ENCODE measurements at regions not wholly inside any gene's neighbourhood (a gene's known extent, or its start where the extent isn't known, plus 50 kb on each side); places are given as distances from the start of the nearest gene placed in this dataset.

DNA sequence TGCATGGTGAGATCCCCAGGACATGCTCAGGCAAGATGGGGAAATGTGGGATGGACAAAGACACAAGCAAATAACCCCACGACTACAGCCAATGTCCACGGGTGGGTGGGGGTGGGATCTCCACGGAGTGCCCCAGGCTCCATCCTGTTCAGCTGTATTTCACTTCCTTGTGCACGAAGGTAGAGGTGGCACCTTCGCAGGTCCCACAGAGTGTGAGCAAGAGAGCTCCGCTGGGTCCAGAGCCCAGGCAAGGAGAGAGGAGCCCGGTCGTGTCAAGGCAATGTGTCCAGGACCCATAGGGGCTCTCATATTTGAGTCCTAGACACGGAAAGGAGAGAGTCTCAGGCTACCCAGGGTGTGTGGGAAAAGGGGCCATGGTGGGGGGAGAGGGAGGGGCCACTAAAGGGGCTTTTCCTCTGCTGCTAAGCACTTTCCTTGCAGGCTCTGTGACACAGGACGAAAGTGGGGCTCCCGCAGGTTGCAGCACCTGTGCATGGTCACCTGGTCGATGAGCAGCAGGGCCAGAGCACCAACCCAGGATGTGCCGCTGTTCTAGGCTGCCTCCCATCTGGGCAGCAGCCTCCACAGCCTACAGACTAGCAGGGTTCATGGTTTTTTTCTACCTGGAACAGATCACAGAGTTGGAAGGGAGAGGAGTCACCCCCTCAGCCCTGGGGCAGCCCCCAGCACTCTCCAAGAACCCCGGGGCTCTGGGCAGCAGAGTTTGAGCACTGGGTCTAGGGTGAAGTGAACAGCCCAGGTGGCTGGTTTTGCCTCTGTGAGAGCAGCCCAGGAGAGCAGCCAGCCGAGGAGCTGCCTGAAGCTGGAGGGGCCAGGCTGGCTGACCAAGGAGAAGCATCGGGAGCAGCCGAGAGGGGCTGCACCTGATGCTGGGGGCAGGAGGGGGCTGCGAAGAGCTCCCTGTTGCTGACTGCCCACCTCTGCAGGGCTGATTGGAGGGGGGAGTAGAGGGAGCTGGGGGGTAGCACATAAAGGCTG, 100.7 kb upstream of the MVB12B start:
- FAIRE-seq, result no peak

DNA sequence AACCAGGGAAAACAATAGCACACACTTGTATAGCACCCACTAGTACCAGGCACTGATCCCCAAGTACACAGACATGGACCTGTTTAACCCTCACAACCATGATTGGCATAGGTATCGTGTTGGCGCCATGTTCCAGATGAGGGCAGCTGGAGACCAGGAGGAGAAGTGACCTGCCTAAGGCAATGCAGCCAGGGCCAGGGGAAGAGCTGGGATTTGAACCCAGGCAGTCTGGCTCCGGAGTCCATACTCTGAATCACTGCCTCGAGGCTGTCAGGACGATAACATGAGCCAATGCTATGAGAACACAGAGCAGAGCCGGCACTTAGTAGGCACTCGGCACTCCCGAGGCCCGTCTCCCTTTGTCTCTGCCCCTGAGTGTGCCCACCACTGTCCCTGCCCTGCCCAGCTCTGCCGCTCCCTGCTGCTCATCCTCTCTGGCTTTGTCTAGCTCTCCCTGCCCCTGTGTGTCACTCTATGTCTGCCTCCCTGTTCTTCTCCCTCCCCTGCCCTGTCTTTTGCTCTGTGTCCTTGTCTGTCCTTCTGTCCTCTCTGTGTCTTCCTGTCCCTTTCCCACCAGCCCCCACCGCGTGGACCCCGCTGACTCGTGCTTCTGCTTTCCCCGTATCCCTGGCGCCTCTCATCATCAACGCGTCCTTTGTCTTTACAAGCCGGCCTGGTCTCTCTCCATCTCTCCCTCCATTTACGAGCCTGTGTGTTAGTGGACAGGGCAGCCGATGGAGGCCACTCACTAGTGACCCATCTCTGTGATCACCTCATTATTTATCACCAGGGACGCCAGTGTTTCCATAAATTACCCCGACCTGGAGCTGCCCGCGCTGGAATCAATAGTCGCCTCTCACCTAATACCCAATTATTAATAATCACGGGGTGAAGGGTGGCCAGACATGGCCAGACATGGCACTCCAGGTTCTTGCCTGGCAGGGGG, 99.4 kb upstream of the MVB12B start:
- FAIRE-seq, result no peak

DNA sequence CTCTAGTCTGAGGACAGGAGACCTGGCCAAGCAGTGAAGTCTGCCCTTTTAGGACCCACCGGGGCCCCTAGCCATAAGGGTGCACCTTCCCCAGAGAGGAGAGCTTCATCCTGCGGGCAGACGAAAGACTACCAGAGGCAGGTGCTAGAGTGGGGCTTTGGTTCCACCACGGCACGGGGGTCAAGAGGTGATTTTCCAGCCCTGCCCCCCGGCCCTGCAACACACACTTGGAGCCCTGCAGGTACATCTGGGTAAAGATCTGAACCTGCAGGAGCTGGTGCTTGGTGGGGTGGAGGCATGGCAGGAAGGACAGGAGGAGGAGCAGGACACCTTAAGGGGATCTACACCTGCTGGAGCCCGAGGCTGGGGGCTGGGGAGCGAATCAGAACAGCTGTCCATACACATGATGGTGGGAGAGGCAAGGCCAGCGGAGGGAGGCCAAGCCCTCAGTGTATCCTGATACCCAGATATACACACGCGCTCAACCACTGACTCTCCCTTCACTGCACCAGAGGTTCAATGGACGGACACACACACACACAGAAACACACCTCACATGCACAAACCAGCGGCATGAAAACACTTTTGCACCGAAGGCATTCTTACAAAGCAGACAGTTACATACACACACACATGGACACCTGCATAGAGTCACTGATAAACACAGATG, 98.4 kb upstream of the MVB12B start:
- no peak for FAIRE-seq

DNA sequence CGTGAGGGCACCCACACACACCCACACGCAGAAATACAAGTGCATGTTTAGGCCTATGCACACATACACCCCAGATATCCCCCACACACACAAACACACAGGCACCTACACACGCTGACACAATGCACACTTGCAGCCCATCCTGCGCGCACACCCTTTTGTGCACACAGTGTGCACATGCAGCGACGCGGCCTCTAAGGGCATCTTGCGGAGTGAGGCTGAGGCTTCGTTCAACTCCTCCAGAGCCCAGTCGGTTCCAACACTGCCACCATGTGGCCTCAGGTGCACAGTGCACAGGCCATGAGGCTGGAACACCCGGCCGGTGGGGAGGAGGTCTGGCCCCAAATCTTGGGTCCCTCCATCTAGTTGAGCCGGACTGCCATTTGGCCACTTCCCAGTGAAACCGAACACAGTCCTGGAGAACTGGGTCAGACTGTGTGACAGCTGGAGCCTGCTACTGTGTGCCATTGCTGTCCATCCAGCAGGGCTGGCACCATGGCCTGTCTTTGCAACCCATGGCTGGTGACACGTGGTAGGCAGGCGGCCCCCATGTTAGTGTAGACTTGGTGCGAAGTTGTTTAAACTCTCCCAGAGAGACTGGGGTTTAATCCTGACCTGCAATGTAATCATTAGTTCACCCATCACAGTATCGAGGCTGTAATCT, 97.7 kb upstream of the MVB12B start:
- FAIRE-seq, result no peak

DNA sequence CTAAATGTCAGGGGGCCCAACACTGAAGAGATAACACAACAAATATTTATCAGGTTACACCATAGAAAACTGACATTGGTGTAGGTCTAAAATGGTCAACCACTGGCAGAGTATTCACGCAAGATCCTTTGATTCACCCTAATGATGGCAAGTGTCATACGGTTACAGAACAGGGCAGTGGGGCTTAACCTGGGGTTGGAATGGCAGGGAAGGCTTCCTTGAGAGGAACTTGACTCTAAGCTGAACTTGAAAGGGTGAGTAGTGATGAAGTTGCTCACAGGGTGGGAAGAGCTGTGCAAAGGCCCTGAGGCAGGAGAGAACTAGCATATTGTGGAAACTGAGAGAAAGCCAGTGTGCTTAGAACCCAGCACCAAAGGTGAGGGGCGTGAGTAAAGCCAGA, 97.1 kb upstream of the MVB12B start:
- FAIRE-seq, result no peak

DNA sequence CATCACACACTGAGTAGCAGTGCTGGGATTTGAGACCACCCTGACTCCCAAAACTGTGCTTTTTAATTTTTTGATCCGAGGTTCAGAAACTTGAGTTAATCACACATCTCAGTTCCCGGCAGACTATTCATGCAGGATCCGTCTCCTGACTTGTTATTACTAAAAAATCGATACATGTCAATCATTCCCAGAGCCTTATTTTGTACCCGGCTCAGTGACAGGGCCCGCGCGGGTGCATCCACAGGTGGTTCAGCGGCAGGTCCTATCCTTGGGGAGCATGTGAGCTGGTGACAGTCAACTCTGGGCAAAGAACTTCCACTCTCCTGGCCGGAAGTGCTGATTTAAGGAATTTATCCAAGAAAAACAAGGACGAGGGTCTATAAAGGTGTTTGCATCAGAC, 95.9 kb upstream of the MVB12B start:
- no peak for FAIRE-seq

DNA sequence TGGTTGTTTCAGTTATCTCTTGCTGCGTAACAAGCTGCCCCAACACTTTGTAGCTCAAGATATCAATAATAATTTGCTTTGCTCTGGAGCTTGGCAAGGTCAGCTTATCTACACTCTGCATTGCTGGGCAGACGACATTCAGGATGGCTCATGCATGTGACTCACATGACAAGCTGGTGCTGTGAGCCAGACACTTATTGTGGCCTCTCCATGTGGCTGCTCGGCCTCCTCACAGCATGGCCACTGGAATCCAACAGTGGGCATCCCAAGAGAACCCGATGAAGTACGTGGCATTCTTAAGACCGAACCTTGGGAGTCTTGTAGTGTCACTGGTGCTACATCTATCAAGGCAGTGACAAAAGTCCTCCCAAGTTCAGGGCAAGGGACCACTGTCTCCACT, 94.2 kb upstream of the MVB12B start:
- no peak for FAIRE-seq

DNA sequence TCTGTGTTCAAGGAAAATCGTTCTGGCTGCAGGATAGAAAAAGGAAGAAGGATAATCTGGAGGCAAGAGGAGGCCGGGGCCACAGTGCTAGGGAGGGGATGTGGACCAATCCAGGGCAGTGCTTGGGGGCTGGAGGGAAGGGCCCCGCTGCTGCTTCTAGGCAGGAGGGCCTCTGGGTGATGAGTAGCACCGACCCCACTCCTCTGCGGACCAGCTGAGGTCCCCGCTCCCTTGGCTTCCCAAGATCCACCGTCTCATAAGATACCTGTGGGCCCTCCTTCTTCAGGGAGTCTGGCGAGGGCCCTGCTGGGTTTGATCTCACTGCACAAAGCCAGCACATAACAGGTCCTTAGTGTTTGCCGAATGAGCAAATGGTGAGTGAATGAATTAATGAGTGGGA, 93.5 kb upstream of the MVB12B start:
- FAIRE-seq, result no peak

DNA sequence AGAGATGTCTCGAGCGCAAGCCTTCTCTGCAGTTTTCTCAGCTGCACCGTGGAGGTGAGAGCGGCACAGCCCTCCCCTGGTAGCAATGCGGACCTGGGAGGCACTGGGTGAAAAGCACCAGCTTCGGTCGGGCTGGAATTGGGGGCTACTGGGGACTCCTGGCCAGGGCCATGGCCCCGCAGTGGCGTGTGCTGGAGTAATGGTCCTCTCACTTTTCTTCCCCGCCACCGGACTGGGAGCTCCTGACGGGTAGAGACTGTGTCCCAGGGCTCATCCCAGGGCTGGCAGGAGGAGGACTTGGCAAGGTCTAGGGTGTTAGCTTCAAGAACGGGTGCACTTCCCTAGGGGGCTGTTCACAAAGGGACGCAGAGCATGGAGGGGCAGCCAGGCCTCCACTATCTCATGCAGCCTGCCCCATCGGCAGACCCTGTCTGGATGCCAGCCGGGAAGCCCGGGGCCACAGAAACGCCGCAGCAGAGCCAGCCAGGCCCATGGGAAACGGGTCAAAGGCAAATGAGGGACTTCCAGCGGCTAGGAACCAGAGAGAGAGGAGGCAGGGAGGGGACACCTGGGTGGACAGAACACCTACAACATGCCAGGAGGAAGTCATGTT, 92.6 kb upstream of the MVB12B start:
- no peak for FAIRE-seq

DNA sequence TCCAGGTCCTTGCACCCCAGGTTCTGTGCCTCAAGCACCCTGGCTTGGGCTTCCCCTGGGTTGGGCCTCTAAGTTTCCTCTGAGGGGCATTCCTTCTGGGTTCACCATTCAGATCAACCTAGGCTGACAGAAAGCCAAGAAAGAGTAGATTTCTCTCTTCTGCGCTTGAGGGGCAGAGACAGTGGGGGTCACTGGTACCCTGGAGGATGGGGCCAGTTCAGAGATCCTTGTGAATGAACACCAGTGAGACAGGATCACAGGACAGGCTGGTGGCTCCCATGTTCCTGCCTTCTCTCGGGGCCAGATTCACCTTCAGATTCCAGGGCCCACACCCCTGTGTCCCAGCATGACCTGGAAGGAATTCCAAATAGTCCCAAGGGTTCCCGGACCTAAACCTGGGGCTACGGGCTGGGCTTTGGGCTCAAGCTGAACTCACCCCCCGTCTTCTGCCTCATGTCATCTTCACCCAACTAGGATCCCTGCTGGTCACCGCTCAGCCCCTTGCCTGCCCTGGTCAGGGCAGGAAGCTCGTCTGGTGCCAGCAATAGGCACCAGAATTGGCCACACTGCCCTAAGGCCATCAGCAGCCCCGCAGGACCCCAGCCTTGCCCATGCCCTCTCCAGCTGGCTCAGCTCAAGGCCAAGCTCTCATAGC, 91.8 kb upstream of the MVB12B start:
- FAIRE-seq, result no peak

DNA sequence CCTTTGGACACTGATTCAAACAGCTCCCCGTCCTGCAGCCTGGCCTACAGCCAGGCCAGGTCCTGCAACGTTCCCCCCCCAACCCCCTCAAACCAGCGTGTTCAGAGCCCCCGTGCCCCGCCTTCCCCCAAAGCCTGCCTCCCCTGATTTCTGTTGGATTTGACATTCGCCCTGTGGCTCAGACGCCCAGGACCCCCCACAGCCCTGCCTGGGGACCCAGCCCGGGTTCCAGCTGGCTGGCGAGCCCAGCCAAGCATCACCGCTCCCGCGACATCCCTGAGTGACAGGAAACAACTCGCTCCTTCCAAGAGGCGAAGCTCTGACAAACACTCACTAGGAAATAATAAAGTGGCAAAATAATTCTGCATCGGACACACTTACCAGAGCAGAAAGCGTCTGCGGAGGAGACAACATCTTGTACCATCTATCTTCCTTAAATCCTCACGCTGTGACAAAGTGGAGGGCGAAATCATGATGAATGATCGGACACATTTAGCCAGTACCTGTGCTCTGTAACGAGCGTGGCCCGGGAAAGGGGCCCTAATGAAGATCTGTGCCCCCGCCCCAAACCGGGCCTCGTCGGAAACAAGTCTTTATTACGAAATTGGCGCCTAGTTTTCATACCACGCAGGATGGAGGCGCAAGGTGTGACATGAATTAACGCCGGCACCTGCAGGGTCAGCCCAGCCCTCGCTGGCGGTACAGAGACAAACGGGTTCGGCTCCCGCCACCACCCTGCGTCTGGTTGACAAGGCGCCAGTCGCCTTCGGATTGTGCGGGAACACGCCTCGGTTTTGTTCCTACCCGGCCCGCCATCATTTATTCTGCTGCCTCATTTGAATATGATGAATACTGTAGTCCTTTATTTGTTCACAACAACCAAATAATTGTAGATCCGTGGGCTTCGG, 91.0 kb upstream of the MVB12B start:
- no peak for FAIRE-seq

DNA sequence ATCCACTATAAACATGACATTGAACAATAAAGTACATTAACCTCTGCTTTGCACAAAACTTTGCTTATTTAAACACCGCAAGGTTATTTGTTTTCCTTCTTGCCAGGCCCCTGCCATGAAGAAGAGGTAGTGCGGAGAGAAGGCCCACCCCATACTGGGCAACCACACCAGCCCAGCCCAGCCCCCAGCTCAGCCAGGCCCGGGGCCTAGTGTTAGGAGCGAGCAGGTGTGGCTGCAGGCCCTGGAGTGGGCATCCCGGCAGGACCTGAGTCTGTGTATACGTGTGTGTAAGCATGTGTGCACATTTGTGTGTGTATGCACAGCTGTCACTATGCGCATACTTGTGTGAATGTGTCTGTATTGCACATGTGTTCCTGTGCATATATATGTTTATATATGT, 90.4 kb upstream of the MVB12B start:
- FAIRE-seq, result no peak

DNA sequence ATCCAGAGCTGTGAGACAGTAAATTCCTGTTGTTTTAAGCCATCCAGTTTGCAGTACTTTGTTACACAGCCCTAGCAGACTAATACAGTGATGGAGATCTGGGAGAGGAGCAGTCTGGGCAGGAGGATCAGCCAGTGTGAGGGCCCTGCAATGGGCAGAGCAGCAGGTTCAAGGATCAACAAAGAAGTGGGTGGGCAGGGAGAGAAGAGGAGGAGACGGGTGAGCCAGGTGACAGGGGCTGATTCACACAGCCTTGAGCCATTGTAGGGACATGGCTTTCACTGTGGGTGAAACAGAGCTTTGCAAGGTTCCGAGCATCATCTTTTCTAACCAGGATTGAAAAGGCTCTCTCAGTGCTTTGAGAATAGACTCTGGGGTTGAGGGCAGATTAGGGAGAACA, 88.2 kb upstream of the MVB12B start:
- FAIRE-seq, result no peak

DNA sequence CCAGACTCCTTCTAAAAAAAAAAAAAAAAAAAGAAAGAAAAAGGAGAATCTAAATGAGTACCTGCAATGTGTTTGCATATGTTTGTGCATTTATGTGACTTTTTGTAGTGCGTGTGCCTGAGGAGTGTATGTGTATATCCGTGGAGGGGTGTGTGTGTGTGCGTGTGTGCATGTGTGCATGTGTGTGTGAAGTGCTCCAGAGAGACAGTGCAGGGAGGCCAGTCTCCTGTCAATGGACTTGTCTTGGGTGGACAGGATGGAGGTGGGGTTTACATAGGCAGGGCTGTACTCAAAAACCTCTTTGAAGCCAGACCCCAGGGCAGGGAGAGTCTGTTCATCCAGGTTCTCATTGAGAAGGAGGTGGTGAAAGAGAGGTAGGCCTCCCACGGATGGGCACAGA, 87.1 kb upstream of the MVB12B start:
- no peak for FAIRE-seq

DNA sequence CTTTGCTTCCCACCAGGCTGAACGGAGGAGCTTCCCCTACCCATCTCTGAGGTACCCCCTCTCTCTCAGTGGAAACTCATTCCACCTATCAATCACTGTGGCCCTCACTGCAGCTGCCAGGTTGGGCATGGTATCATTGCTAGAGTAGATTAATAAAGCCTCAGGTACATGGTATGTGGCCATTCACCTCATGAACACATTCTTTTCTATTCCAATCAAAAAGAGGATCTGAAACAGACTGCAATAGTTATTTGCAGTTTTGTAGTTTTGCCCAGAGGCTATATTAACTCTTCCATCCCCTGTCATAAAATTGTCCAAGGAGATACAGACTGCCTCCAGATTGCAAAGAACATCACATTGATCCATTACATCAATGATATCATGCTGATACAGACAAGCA, 85.8 kb upstream of the MVB12B start:
- FAIRE-seq, result no peak

DNA sequence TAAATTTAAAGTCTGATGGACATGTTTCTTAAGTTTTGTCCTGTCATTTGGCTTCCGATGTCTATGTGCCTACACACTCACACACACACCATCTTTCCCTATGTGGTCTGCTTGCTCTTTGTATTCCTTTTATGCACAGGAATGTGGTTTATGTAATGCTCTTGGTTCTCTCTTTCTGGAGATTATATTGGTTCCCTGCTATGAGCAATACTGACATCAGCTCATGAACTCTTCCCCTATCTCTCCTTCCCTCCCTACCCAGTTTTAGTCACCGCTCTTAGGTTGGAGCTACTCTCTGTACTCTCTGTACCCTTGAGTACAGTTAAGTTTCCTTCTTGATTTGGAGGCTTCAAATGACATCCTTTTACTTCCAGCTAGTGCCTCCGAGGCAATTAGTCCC, 77.9 kb upstream of the MVB12B start:
- no peak for FAIRE-seq

DNA sequence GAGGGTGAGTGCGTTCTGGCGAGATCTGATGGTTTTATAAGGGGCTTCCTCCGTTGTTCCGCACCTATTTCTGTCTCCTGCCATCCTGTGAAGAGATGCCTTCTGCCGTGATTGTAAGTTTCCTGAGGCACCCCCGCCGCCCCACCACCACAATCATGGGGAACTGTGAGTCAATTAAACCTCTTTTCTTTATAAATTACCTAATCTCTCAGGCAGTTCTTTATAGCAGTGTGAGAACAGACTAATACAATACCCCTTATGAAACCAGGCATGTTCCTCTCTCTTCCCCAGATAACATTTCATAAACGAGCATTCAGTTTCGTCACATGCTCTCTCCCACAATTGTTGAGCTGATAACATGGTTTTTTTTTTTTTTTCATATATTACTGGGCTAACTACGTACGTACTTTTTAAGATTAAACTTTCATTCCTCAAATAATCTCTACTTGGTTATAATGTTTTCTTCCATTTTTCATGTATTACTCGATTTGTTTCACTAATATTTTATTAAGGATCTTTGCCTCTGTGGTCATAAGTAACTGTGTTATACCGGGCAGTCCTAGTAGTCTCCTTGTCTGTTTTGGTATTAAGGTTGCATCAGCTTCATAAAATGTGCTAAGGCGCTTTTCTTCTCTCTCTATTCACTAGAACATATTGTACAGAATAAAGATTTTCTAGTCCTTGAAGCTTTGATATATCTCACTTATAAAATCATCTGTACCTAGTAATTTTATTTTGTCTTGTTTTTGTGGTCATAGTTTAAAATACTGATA, 64.9 kb upstream of the MVB12B start:
- FAIRE-seq, result no peak

DNA sequence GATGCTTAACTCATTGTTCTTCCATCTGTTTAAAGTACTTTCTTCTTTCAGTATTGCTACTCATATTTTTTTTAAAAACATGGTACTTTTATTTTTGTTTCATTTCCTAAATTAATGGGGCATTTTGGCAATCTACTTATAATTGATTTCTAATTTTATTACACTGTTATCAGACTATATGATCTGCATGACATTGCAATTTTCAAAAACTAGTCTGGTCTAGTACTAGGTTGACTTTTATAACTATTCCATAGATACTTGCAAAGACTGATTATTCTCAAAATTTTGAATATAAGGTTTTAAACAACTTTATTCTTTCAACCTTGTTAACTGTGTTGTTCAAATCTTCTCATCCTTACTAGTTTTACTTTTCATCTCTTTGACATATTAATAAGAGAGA, 63.9 kb upstream of the MVB12B start:
- FAIRE-seq, result no peak

DNA sequence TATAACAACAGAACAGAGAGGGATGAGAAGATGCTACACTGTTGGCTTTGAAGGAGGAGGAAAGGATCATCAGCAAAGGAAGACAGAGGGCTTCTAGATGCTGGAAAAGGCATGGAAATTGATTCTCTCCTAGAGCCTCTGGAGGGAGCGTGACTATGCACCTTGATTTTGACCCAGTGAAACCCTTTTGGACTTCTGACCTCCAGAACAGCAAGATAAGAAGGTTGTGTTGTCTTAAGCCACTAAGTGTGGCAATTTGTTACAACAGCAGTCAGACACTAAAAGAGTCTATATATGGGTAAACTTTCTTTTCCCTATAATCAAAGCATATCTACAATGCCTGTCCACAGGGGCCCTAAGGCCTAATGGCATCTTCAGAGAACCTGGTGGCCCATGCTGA, 56.1 kb upstream of the MVB12B start:
- no peak for FAIRE-seq

Data from G401.6 (cell line).